Activated CD8-positive, alpha-beta T cell treated with anti-CD3 and anti-CD28 coated beads for 36 hours (primary cell): ENCODE measurements at regions not wholly inside any gene's neighbourhood (a gene's known extent, or its start where the extent isn't known, plus 50 kb on each side); places are given as distances from the start of the nearest gene placed in this dataset.

Experiments used
- ATAC-seq: fragments of 200-7000 bp; cut with Tn5 transposase; one replicate; pipeline ENCODE4 v1.10.0; 2021; ENCODE audit warnings: mild to moderate bottlenecking, moderate library complexity
- CTCF ChIA-PET: fragments of 350-600 bp; sonication (Branson Sonifier 250); formaldehyde crosslinking; loops from one replicate; lab custom pipeline; 2021; ENCODE audit warnings: antibody characterized with exemption; lab: Charles Lee
- POLR2A ChIA-PET: fragments of 350-600 bp; sonication (Branson Sonifier 250); formaldehyde crosslinking; loops from one replicate; lab custom pipeline; 2021; ENCODE audit warnings: antibody characterized with exemption; lab: Charles Lee
- DNase-seq: peaks from one replicate; pipeline ENCODE4 v3.0.0-alpha.2; 2020
- H3K27ac Mint-ChIP-seq: one replicate; pipeline ENCODE4 v1.8.0; 2021; ENCODE audit warnings: mild to moderate bottlenecking, mixed read lengths
- H3K27me3 Mint-ChIP-seq: one replicate; pipeline ENCODE4 v1.8.0; 2021; ENCODE audit warnings: mixed read lengths
- H3K36me3 Mint-ChIP-seq: one replicate; pipeline ENCODE4 v1.8.0; 2021; ENCODE audit warnings: low read depth, mixed read lengths
- H3K4me1 Mint-ChIP-seq: one replicate; pipeline ENCODE4 v1.8.0; 2021; ENCODE audit warnings: low read depth, mixed read lengths
- H3K4me3 Mint-ChIP-seq: one replicate; pipeline ENCODE4 v1.8.0; 2021; ENCODE audit warnings: mild to moderate bottlenecking, moderate library complexity, mixed read lengths
- H3K9me3 Mint-ChIP-seq: one replicate; pipeline ENCODE4 v1.8.0; 2021; ENCODE audit warnings: mixed read lengths
- CTCF ChIP-seq: fragments of 200-600 bp; IDR thresholded peaks from one replicate; pipeline ENCODE4 v1.8.0; 2022; ENCODE audit warnings: antibody characterized with exemption, mild to moderate bottlenecking
- intact Hi-C: fragments of 100-400 bp; cut with micrococcal nuclease; formaldehyde crosslinking; loops from one replicate; pipeline ENCODE4 v1.10.0; 2022

- H3K4me1 Mint-ChIP-seq, result no peaks in the 10 kb centered on the region
- H3K36me3 Mint-ChIP-seq, result no peaks in the 10 kb centered on the region
- no peak for ATAC-seq
- H3K9me3 Mint-ChIP-seq, result no peaks in the 10 kb centered on the region
- CTCF ChIA-PET, result no interaction called here
- POLR2A ChIA-PET, result interaction anchor here (0.6 kb wide), 1 partner anchor 185 kb away, joined by 3 read pairs; no protein-coding TSS in a partner anchor
- no peak for DNase-seq
- H3K27ac Mint-ChIP-seq, result no peak overlapping the region
- no peak overlapping the region for H3K4me3 Mint-ChIP-seq
- H3K27me3 Mint-ChIP-seq, result no peaks in the 10 kb centered on the region
- intact Hi-C loops, result no loop called here
- no peak for TF ChIP-seq CTCF
These were observed 55.7 kb downstream of the IRF2BP2 start for GRCh38 chr1:234554218-234554697.

- Mint-ChIP-seq H3K27ac (no peak overlapping the region), H3K4me3 (no peak overlapping the region), H3K9me3 (no peaks in the 10 kb centered on the region), H3K27me3 (no peaks in the 10 kb centered on the region), H3K36me3 (no peaks in the 10 kb centered on the region), H3K4me1 (no peaks in the 10 kb centered on the region)
- no peak for TF ChIP-seq CTCF
- intact Hi-C loops, result no loop called here
- DNase-seq, result no peak
- ATAC-seq, result no peak
- CTCF ChIA-PET, result no interaction called here
- POLR2A ChIA-PET, result no interaction called here
These were observed 56.5 kb downstream of the IRF2BP2 start for GRCh38 chr1:234553240-234554188.

GRCh38 chr1:234551032-234551378 lies 59.0 kb downstream of the IRF2BP2 start:
- DNase-seq, result no peak
- H3K27me3 Mint-ChIP-seq, result no peaks in the 10 kb centered on the region
- H3K27ac Mint-ChIP-seq, result no peak overlapping the region
- intact Hi-C loops, result no loop called here
- H3K36me3 Mint-ChIP-seq, result no peaks in the 10 kb centered on the region
- no peak for ATAC-seq
- no peak overlapping the region for H3K4me3 Mint-ChIP-seq
- TF ChIP-seq CTCF, result no peak
- no peaks in the 10 kb centered on the region for H3K9me3 Mint-ChIP-seq
- CTCF ChIA-PET, result no interaction called here
- POLR2A ChIA-PET, result interaction anchor here (0.9 kb wide), 1 partner anchor 18 kb away, joined by 3 read pairs; no protein-coding TSS in a partner anchor
- no peaks in the 10 kb centered on the region for H3K4me1 Mint-ChIP-seq

- DNase-seq (no peak), ATAC-seq (no peak)
- no peak for TF ChIP-seq CTCF
- intact Hi-C loops, result no loop called here
- H3K4me3 Mint-ChIP-seq, result no peak overlapping the region
- no peaks in the 10 kb centered on the region for H3K36me3 Mint-ChIP-seq
- POLR2A ChIA-PET, result interaction anchor here (0.9 kb wide), 1 partner anchor 17 kb away, joined by 3 read pairs; no protein-coding TSS in a partner anchor
- CTCF ChIA-PET, result no interaction called here
- no peaks in the 10 kb centered on the region for H3K4me1 Mint-ChIP-seq
- no peaks in the 10 kb centered on the region for H3K27me3 Mint-ChIP-seq
- no peaks in the 10 kb centered on the region for H3K9me3 Mint-ChIP-seq
- no peak overlapping the region for H3K27ac Mint-ChIP-seq
These were observed 59.5 kb downstream of the IRF2BP2 start for GRCh38 chr1:234550341-234551031.
